ENCODE measurements at regions not wholly inside any gene's neighbourhood (a gene's known extent, or its start where the extent isn't known, plus 50 kb on each side); places are given as distances from the start of the nearest gene placed in this dataset.

DNA sequence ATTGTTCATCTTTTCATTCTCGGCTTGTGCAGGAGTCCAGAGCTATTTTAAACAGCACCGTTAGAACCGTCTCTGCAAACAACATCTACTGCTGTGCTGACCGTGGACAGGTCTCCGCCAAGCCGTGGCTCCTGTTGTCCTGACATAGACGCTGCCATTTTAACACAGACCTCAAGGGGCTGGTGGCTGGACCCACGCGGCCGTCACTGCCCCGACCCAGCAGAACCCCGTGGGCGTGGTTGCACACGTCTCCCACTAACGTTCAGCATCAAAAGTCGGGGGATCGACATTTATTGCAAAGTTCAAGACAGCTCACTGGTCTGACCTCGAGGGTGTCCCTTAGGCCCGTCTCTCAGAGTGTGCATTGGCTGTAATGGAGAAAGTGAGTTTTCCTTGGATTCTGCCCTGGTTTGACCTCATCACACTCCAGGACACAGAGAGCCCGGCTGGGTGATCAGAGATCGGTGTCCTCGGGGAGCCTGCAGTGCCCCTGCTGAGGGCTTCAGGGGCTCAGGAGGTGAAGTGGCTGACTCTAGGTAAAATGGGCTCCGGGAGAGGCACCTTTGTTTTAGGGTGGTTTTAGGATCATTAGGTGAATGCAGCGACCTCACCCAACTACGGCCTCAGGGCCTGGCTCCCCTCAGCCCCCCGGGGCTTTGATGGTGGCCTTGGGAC lies 363.2 kb downstream of the THBS2 start:
- no peak overlapping the region for H3K4me3 ChIP-seq (ENCODE audit: low read length)
- H3K9ac ChIP-seq (ENCODE audit: low read length): no peak overlapping the region
- no peak for TF ChIP-seq EZH2 (optimal IDR thresholded peaks at IDR 0.05; ENCODE audit: low read depth, low read length)
- TF ChIP-seq CTCF (IDR thresholded peaks at IDR 0.05; ENCODE audit: low read length): no peak
- no peak for TF ChIP-seq EZH2phosphoT487 (IDR thresholded peaks at IDR 0.05; ENCODE audit: low read length)
- H3K9me3 ChIP-seq (replicated peaks; ENCODE audit: insufficient read depth, low read length): no peaks in the 10 kb centered on the region
- no peaks in the 10 kb centered on the region for H3K9me2 ChIP-seq (replicated peaks; ENCODE audit: insufficient read depth, low read length)
- H3F3A ChIP-seq (ENCODE audit: insufficient read depth, low read length): no peaks in the 10 kb centered on the region
- DNase-seq: no peak
- no peak overlapping the region for H3K4me2 ChIP-seq (ENCODE audit: low read depth, low read length)
- H3K36me3 ChIP-seq (replicated peaks; ENCODE audit: insufficient read depth, low read length): no peaks in the 10 kb centered on the region
- H2AFZ ChIP-seq (ENCODE audit: low read length): no peak overlapping the region
- no peaks in the 10 kb centered on the region for H4K20me1 ChIP-seq (ENCODE audit: insufficient read depth, low read length)
- H3K27me3 ChIP-seq (replicated peaks; ENCODE audit: insufficient read depth, low read length): no peaks in the 10 kb centered on the region; the same call in 1 of the 2 replicates
- H3K4me1 ChIP-seq (ENCODE audit: low read length): no peaks in the 10 kb centered on the region
- H3K79me2 ChIP-seq (ENCODE audit: low read length): no peaks in the 10 kb centered on the region
- no peak overlapping the region for H3K27ac ChIP-seq (ENCODE audit: low read length)

GRCh38 chr6:168888786-168889345 lies 364.8 kb downstream of the THBS2 start:
- no peaks in the 10 kb centered on the region for H3K9me2 ChIP-seq (replicated peaks; ENCODE audit: insufficient read depth, low read length)
- DNase-seq: no peak
- H3K36me3 ChIP-seq (replicated peaks; ENCODE audit: insufficient read depth, low read length): no peaks in the 10 kb centered on the region
- H4K20me1 ChIP-seq (ENCODE audit: insufficient read depth, low read length): no peaks in the 10 kb centered on the region
- no peak overlapping the region for H3K4me2 ChIP-seq (ENCODE audit: low read depth, low read length)
- no peaks in the 10 kb centered on the region; the same call in 1 of the 2 replicates for H3K27me3 ChIP-seq (replicated peaks; ENCODE audit: insufficient read depth, low read length)
- no peak overlapping the region for H3K4me3 ChIP-seq (ENCODE audit: low read length)
- H3K79me2 ChIP-seq (ENCODE audit: low read length): no peaks in the 10 kb centered on the region
- H3K27ac ChIP-seq (ENCODE audit: low read length): no peak overlapping the region
- no peaks in the 10 kb centered on the region for H3F3A ChIP-seq (ENCODE audit: insufficient read depth, low read length)
- H3K9me3 ChIP-seq (replicated peaks; ENCODE audit: insufficient read depth, low read length): no peaks in the 10 kb centered on the region
- H3K9ac ChIP-seq (ENCODE audit: low read length): no peak overlapping the region
- H2AFZ ChIP-seq (ENCODE audit: low read length): no peak overlapping the region
- H3K4me1 ChIP-seq (ENCODE audit: low read length): no peaks in the 10 kb centered on the region
- no peak for TF ChIP-seq CTCF (IDR thresholded peaks at IDR 0.05; ENCODE audit: low read length)
- TF ChIP-seq EZH2phosphoT487 (IDR thresholded peaks at IDR 0.05; ENCODE audit: low read length): no peak
- no peak for TF ChIP-seq EZH2 (optimal IDR thresholded peaks at IDR 0.05; ENCODE audit: low read depth, low read length)

DNA sequence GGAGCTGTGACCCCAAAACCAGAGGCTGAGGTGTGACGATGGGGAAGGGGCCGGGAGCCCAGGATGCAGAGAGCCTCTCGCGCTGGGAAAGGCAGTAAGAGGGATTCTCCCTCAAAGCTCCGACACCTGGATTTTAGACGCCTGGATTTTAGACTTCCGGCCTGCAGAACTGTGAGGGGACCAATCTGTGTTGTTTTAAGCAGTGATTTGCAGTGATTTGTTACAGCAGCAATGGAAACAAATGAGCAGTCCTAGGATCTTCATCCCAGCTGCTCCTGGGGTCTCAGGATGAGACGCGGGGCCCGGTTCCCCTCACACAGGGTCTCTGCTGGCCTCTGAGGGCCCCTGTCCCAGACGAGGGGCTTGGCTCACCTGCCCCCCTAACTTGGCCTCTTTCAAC lies 365.5 kb downstream of the THBS2 start:
- Histone ChIP-seq H3K9me3 (replicated peaks; ENCODE audit: insufficient read depth, low read length) (no peaks in the 10 kb centered on the region), H3K27ac (ENCODE audit: low read length) (no peak overlapping the region), H3K4me3 (ENCODE audit: low read length) (no peak overlapping the region), H3F3A (ENCODE audit: insufficient read depth, low read length) (no peaks in the 10 kb centered on the region), H3K9ac (ENCODE audit: low read length) (no peak overlapping the region), H3K4me1 (ENCODE audit: low read length) (no peaks in the 10 kb centered on the region), H3K4me2 (ENCODE audit: low read depth, low read length) (no peak overlapping the region), H3K9me2 (replicated peaks; ENCODE audit: insufficient read depth, low read length) (no peaks in the 10 kb centered on the region), H3K27me3 (replicated peaks; ENCODE audit: insufficient read depth, low read length) (no peaks in the 10 kb centered on the region; the same call in 1 of the 2 replicates), H3K79me2 (ENCODE audit: low read length) (no peaks in the 10 kb centered on the region), H4K20me1 (ENCODE audit: insufficient read depth, low read length) (no peaks in the 10 kb centered on the region), H2AFZ (ENCODE audit: low read length) (no peak overlapping the region), H3K36me3 (replicated peaks; ENCODE audit: insufficient read depth, low read length) (no peaks in the 10 kb centered on the region)
- DNase-seq: no peak
- TF ChIP-seq EZH2phosphoT487 (IDR thresholded peaks at IDR 0.05; ENCODE audit: low read length) (no peak), CTCF (IDR thresholded peaks at IDR 0.05; ENCODE audit: low read length) (no peak), EZH2 (optimal IDR thresholded peaks at IDR 0.05; ENCODE audit: low read depth, low read length) (no peak)
